ENCODE measurements at regions not wholly inside any gene's neighbourhood (a gene's known extent, or its start where the extent isn't known, plus 50 kb on each side); places are given as distances from the start of the nearest gene placed in this dataset.
"Not testable (repeated sequence)": the region's sequence is repeated elsewhere in the genome, so short reads cannot be mapped to it uniquely, and the experiment has no call there.

DNA sequence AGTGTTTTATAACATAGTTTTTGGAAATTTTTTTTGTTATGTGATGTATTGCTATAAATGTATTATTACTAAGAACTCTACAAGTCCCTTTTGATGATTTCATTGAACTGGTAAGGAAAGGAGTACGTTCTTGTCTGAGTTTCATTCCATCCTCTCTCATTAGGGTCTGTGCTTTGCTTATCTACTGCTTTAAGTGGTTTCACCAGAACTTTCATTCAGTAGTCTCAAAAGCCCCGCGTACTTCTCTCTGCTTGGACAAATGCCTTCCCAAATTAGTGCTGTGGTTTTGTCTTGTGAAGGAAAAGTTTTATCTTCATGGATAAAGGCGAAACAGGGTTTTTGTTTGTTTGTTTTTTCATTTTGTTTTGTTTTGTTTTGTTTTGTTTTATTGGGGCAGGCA, 469.8 kb upstream of the WWC1 start:
- DNase-seq (ENCODE audit: low spot score), result no peak

DNA sequence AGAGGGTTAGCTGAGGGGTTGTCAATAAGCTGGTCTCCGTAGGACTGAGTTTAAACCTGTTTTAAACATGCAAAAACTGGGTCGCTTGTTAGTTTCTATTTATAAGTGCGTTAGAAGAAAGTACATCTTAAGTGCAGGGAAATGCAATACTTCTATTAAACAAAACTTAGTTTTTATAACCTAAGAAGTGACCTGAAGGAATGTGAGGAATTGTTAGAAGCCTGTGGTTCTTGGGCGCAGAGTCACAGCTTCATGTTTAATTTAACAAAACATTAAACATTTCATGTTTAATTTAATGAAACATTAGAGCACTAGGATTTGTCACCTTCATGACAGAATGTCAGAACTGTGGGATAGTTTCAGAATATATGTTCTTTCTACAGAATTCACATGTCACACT, 469.2 kb upstream of the WWC1 start:
- no peak for DNase-seq (ENCODE audit: low spot score)

GRCh38 chr5:167823405-167823804, 468.0 kb upstream of the WWC1 start:
- no peak for DNase-seq (ENCODE audit: low spot score)

DNA sequence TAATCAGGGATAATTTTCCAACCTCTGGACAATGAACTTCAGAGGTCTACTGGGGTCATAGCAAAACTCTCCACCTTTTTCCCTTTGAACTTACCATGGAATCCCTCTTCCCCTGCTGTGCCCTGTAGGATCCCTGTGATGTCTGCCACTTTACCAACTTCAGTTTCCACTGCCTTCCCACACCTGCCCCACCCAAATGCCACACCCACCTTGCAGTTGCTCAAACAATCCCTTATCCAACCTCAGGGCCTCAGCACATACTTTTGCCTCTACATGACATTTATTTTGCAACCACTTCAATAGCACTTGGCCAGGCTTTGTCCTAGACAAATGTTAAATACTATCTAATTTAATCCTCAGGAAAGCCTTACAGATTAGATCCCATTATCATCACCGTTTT, 463.7 kb upstream of the WWC1 start:
- DNase-seq (ENCODE audit: low spot score), result no peak

- DNase-seq (ENCODE audit: low spot score), result no peak
These were observed 459.5 kb upstream of the WWC1 start for GRCh38 chr5:167831754-167832504.

DNA sequence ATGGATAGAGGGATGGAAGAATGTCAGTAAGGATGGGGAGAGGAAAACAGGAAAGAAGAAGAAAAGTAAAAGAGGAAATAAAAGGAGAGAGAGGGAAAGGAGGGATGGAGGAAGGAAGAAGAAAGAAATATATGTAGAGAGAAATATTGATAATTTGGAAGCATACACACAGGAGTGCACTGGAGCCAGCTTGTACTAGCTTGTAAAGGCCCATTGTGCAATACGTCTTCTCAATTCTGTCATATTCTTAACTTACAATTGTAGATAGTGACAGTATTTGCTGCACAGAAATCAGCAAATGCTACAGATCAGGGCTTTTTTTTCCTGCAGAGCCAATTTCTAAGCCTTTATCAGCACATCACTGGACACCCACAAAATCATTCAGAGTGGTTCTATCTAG, 458.8 kb upstream of the WWC1 start:
- DNase-seq (ENCODE audit: low spot score), result no peak

DNA sequence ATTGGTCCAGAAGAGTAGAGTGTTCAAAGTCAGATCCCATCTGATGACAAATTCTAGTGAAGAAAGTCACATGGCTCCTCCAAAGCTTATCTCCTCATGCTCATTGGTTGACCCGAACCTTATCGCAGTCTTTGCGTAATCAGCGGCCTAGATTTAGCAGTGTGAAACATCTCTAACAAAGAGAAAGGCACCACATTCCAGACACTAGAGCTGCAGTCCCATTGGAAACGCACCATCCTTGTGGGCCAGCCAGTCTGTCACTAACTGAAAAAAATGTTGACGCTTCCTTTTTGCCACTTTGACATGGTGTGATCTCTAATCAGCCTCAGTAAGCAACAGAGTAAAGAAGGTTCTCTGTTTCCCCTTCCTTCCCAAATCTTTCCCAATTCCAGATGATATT, 458.0 kb upstream of the WWC1 start:
- DNase-seq (ENCODE audit: low spot score), result no peak

- DNase-seq (ENCODE audit: low spot score), result peak; percentile 53
These were observed 456.3 kb upstream of the WWC1 start for GRCh38 chr5:167835146-167835545.

GRCh38 chr5:167837127-167837526, 454.3 kb upstream of the WWC1 start:
- DNase-seq (ENCODE audit: low spot score), result no peak

DNA sequence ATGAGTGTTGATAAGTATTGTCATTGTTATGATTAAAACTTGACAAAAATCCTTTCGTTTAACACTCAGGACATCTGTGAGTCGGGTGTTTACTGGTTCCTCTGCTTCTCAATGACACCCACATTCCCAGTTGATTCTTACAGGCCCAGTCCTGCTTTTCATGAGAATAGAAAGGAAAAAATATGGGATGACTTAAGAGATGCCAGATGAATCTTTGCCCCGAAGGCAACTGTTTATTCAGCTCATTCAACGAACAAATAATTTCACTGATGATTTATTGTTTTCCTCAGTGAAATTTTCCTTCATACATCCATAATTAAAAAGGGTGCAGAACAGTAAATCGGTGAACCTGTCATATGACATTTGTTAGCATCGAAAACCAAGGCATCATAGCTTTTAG, 452.4 kb upstream of the WWC1 start:
- DNase-seq (ENCODE audit: low spot score), result peak; percentile 17

GRCh38 chr5:167840527-167841130, 450.8 kb upstream of the WWC1 start:
- DNase-seq (ENCODE audit: low spot score), result peak; percentile 50

DNA sequence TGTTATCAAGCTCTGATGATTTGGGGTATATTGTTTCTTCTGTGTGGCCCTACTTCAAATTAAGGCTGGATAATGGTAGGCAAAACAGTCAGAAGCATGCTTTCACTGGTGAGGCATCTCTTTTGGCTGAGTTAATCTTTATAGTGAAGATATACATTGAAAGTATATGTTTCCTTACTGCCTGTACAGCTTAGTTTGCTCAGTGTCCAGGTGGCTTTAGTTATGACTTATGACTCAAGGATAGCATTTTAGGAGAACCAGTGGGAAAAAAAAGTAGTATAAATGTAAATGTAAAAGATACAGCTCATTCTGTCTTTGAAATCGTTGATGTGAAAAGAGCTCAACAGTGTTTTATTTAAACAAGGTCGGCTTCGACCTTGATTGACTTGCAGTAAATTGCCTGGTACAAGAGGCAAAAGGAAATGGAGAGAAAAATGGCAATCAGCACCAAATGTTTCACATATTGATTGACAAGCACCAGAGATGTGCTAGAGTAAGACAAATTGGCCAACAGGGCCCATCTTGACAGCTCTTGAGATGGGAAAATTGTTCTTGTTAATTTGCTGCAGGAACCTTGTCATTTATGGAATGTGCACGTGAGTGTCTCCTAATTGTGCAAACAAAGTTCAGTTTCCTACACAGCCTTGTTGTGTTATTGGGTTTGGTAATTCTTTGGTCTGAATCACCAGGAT, 447.4 kb upstream of the WWC1 start:
- DNase-seq (ENCODE audit: low spot score), result no peak

DNA sequence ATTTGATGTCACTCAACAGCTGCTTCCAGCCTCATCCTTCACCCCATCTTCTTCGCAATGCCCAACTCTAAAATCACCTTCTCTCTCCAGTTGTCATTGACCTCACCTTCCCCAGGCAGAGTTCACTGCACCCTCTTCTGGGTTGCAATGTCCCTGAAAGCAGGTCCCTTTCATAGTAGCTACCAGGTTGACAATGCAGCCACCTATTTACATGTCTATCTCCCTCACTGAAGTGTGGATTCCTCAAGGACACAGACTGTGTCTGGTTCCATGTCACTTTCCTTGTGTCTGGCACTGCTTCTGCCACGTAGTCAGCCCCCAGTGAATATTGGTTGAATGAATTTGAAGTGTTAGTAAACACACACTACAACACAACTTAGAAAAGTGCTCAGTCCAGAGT, 445.5 kb upstream of the WWC1 start:
- no peak for DNase-seq (ENCODE audit: low spot score)

DNA sequence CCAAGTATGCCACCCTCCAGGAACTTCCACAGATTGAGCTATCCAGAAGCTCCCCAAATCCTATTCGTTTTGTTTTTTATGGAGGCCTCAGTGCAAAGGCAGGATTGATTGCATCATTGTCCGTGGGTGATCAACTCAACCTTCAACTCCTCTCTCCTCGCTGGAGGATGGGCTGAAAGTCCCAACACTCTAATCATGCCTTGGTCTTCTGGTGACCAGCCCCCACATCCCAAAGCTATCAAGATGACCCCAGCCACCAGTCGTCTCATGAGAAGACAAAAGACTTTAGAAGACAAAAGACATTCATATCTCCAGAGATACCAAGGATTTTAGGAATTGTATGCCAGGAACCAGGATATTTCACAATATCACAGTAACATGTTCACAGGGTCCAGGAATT, 441.6 kb upstream of the WWC1 start:
- DNase-seq (ENCODE audit: low spot score), result no peak

- peak; percentile 15 for DNase-seq (ENCODE audit: low spot score)
These were observed 440.5 kb upstream of the WWC1 start for GRCh38 chr5:167850911-167851310.

GRCh38 chr5:167851416-167851815, 440.0 kb upstream of the WWC1 start:
- no peak for DNase-seq (ENCODE audit: low spot score)

- no peak for DNase-seq (ENCODE audit: low spot score)
These were observed 438.9 kb upstream of the WWC1 start for GRCh38 chr5:167852515-167852914.

DNA sequence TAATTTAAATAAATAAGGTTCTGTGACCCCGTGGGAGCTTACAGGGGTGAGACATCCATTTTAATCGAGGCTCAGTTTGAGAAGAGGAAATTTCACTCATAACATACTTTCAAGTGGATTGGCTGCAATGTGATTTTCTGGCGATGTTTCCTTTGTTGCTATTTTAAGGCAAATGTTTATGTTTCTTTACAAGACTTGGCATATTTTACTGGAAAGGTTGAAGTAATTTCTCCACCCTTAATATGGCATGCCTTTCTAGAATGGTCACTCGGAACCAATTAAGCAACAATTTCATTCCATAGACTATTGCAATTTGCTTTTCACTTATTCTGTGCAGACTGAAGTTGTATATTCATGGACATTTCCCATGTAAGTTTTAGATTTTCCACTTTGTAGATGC, 438.0 kb upstream of the WWC1 start:
- peak; percentile 70 for DNase-seq (ENCODE audit: low spot score)

DNA sequence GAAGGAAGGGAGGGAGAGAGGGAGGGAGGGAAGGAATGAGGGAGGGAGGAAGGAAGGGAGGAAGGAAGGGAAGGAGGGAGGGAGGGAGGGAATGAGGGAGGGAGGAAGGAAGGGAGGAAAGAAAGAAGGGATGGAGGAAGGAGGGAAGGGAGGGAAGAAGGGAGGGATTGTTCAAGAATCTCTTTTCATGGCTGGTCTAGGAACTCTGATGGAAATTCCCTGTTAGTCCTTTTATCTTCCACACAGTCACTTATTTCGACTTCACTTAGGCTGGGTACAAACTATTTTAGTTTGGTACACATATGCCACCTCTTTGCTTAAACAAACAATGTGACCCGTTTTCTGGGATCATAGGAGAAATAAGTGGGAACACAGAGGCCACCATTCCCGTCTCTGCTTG, 435.6 kb upstream of the WWC1 start:
- DNase-seq (ENCODE audit: low spot score), result no peak

- DNase-seq (ENCODE audit: low spot score), result no peak
These were observed 434.1 kb upstream of the WWC1 start for GRCh38 chr5:167857321-167857720.

- not testable (repeated sequence) for DNase-seq (ENCODE audit: low spot score)
These were observed 433.1 kb upstream of the WWC1 start for GRCh38 chr5:167858186-167858855.

DNA sequence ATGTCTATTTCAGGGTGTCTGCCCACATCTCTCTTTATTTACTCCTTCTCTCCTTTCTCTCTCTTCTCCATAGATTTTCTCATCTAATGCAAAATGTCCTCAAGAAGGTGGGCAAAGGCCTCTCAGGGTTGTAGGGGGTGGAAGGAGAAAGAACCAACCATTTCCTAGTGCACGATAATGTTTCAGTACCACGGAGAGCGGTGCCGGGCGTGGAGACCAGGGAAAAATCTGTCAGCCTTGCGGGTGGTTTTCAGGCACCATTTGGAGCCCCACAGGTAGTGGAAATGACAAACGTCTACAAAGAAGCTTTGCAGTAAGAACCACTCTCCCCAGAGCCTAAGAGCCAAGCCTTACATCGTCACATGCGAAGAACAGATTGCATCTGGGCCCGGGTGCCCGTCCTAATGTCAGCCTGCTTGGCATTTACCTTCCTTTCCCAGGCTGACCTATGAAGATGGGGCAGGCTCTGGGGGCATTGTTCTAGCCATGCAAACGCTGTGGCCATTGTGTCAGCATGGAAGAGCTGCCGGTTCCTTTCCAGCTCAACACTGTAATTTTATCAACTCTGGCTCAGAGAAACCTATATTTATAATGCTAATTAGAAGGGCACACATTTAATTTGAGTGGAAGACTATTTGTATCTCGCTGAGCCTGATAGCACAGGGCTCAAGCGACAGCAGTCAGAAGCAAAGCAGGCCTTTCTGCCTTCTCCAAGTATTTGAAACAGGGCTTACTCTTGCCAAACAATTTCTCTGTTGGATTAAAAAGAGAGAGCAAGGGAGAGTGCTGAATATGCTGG, 430.1 kb upstream of the WWC1 start:
- DNase-seq (ENCODE audit: low spot score), result peak; percentile 31

Measured in GM03348 (cell line).